Omental fat pad (tissue), 3 donors: ENCODE measurements at regions not wholly inside any gene's neighbourhood (a gene's known extent, or its start where the extent isn't known, plus 50 kb on each side); places are given as distances from the start of the nearest gene placed in this dataset.
"Not testable (repeated sequence)": the region's sequence is repeated elsewhere in the genome, so short reads cannot be mapped to it uniquely, and the experiment has no call there.

Source experiments
- ATAC-seq: fragments of 150-250 bp; one replicate; pipeline ENCODE4 v1.9.1; 2016; ENCODE audit warnings: mild to moderate bottlenecking, moderate library complexity; ENCODE audit not compliant: low FRiP score
- DNase-seq: peaks from one replicate; pipeline ENCODE4 v3.0.0-alpha.2; 2019; ENCODE audit warnings: low spot score
- TF ChIP-seq, protein P1 (sequence below), 3 donors: fragments of 450-650 bp; IDR thresholded peaks; one replicate each; pipeline ENCODE4 v1.5.1; 2016 to 2017; ENCODE audit warnings: antibody characterized with exemption in 3 of 3, mild to moderate bottlenecking in 3 of 3, moderate library complexity in 2 of 3

DNA sequence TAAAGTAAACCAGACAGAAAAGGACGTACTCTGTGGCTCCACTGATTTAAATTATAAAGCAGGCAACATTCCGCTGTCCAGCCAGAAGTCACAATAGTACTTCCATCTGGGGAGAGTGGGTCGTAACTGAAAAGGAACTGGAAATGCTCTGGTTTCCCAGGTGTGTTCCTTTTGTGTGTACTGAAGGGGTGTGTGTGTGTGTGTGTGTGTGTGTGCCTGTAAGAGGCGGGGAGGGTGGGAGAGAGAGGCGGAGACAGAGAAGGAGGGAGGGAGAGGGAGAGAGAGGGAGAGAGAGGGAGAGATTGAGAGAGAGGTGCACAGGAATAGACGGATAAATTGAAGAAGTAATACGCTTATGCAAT lies 178.4 kb upstream of the ZNF184 start:
- ATAC-seq (no peak), DNase-seq (no peak)
- TF ChIP-seq, protein P1, sequence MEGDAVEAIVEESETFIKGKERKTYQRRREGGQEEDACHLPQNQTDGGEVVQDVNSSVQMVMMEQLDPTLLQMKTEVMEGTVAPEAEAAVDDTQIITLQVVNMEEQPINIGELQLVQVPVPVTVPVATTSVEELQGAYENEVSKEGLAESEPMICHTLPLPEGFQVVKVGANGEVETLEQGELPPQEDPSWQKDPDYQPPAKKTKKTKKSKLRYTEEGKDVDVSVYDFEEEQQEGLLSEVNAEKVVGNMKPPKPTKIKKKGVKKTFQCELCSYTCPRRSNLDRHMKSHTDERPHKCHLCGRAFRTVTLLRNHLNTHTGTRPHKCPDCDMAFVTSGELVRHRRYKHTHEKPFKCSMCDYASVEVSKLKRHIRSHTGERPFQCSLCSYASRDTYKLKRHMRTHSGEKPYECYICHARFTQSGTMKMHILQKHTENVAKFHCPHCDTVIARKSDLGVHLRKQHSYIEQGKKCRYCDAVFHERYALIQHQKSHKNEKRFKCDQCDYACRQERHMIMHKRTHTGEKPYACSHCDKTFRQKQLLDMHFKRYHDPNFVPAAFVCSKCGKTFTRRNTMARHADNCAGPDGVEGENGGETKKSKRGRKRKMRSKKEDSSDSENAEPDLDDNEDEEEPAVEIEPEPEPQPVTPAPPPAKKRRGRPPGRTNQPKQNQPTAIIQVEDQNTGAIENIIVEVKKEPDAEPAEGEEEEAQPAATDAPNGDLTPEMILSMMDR (IDR thresholded peaks at IDR 0.05) = no peak

DNA sequence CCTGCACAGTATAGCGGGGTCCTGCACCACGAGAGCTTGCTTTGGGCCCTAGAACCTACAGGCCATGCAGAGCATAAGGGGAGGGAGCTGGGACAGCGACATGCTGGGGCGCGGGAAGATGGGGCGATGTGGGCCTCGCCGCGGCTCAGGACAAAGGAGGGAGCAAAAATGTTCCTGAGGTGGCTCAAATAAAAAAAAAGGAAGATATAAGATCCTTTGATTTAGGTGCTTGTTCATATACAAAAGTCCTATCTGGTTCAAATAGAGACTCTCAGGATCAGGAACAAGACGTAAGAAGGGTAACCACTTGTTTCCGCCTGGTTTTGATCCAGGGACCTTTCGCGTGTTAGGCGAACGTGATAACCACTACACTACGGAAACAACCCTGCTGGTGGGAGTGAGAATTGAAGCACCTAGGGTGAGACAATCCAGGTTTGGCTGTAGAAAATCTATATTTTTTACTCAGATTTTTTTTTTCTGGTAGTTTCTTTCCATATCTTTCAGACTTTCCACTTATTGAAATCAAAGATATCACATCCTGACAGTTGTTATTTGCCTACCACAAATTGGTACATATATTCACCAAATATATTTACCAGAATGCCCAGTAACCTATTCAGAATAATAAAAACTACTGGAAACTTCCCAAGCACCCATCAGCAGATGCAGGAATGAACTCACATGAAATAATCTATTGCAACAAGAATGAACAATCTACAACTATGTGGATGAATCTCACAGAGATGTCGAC lies 177.9 kb upstream of the ZNF184 start:
- ATAC-seq = no peak

DNA sequence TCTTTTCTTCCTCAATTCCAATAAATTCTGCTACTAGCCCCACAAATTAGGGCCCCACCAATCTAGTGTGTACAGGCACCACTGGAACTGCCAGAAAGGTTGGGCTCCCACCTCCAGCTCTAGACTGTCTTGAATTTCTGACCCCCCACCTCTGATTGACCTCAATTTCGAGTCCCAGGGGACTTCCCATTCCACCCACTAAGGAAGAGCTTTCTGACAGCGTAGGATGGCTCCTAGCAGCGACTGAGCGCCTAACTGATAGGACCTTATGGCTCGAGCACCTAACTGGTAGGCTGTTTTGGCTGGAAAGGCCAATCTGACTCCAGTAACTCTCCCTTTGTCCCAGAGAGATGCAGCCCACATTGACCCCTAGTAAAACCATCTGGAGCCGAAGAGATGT lies 171.6 kb upstream of the ZNF184 start:
- ATAC-seq (no peak), DNase-seq (no peak)
- TF ChIP-seq, protein P1 (IDR thresholded peaks at IDR 0.05) = no peak

More for the DNA sequence above, 177.9 kb upstream of the ZNF184 start:
- no peak for DNase-seq
- TF ChIP-seq, protein P1 (IDR thresholded peaks at IDR 0.05) = no peak

DNA sequence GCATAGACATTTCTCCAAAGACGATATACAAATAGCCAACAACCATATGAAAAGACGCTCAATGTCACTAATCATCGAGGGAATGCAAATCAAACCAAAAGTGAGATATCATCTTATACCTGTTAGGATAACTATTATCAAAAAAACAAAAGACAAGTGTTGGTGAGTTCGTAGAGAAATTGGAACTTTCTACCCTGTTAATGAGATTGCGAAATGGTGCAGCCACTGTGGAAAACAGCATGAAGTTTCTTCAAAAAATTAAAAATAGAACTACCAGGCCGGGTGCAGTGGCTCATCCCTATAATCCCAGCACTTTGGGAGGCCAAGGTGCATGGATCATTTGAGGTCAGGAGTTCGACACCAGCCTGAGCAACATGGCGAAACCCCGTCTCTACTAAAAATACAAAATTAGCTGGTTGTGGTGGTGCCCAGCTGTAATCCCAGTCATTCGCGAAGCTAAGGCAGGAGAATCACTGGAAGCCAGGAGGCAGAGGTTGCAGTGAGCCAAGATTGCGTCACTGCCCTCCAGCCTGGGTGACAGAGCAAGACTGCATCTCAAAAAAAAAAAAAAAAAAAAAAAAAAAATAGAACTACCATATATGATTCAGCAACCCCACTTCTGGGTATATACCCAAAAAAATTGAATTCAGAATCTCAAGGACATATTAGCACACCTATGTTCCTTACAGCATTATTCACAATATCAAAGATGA lies 170.0 kb upstream of the ZNF184 start:
- DNase-seq (no peak), ATAC-seq (no peak)
- TF ChIP-seq, protein P1 (IDR thresholded peaks at IDR 0.05) = no peak

DNA sequence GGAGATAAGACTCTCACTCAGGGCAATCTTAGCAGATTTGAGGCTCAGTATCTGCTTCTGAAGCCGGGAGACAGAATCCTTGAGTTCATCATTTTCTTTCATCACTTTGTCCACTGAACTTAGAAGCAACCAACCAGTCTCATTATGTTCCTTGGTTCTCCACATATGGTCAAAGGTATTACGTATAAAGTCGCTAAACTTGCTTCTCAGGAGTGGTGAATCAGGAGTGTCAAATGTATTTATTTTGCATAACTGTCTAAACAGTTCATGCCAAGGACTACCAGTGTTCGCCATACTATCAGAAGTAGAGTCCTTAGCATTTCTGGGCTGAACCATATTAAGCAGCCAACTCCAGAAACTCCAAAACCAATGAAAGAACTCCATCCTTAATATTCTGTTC lies 163.0 kb upstream of the ZNF184 start:
- ATAC-seq, DNase-seq: not testable (repeated sequence)

DNA sequence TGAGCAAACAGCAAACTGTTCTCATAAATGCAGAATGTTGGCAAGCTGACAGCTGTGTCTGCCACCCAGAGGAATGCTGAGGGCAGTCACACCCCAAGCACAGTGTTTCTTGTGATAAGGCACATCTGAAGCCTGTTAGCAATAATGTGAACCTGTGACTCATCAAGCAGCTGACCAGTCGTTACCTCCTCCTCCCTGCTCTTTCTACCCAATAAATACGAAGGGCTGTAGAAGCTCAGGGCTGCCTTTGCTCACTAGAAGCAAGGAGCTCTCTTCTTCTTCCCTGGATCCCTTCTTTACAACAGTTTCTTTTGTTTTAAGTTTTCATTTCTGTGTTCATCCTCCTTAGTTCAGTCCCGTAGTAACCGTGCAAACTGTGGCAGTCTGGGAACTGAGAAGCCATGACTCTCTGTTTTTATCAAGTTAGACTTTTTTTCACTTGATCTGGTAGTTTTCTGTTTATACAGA lies 160.3 kb upstream of the ZNF184 start:
- not testable (repeated sequence) for DNase-seq, ATAC-seq

DNA sequence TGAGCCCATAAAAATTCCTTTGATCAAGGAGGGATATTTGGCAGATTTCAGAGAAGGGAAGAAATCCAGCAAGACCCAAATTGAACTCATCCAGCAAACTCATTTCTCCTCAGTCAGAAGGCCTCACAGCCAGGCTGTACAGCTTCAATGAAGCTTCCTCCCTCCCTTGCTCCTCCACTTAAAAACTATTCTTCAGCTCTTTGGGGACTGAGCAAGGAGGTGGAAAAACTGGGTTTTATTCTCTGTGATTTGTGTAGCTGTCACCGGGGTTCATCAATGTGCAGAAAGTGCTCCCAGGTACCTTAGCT lies 158.7 kb upstream of the ZNF184 start:
- ATAC-seq (no peak), DNase-seq (no peak)
- TF ChIP-seq, protein P1 (IDR thresholded peaks at IDR 0.05) = no peak
